CD4-positive, alpha-beta T cell (primary cell): ENCODE measurements at regions not wholly inside any gene's neighbourhood (a gene's known extent, or its start where the extent isn't known, plus 50 kb on each side); places are given as distances from the start of the nearest gene placed in this dataset.

Source experiments
- ATAC-seq: fragments of 200-7000 bp; cut with Tn5 transposase; one replicate; pipeline ENCODE4 v1.10.0; 2022; ENCODE audit warnings: mild to moderate bottlenecking; ENCODE audit not compliant: poor library complexity
- CTCF ChIA-PET: fragments of 350-600 bp; sonication (Branson Sonifier 250); formaldehyde crosslinking; loops from one replicate; lab custom pipeline; 2021; ENCODE audit warnings: antibody characterized with exemption, inconsistent platforms; lab: Charles Lee
- POLR2A ChIA-PET: fragments of 350-600 bp; sonication (Branson Sonifier 250); formaldehyde crosslinking; loops from one replicate; lab custom pipeline; 2021; ENCODE audit warnings: antibody characterized with exemption, inconsistent platforms; lab: Charles Lee
- DNase-seq, 14 experiments: peaks; one replicate each; pipeline ENCODE4 v3.0.0-alpha.2; 2013 to 2020; ENCODE audit warnings: mixed read lengths in 2 of 14
- H3K27ac ChIP-seq, 2 donors: one replicate each; pipeline versions ENCODE4 v1.5.1 to v1.7.0; 2013; ENCODE audit warnings: low read length in 2 of 2, low read depth in 1 of 2, mild to moderate bottlenecking in 1 of 2
- H3K27me3 ChIP-seq, 2 experiments: 1 replicate in 1 of 2; 2 replicates in 1 of 2; pipeline versions ENCODE4 v1.6.1 to v1.7.0; 2013; ENCODE audit warnings: low read length in 2 of 2, control low read depth in 1 of 2, mild to moderate bottlenecking in 1 of 2, moderate library complexity in 1 of 2; ENCODE audit not compliant: insufficient read depth in 2 of 2, control insufficient read depth in 1 of 2
- H3K36me3 ChIP-seq: one replicate; pipeline ENCODE4 v1.6.1; 2013; ENCODE audit warnings: low read length, control low read depth; ENCODE audit not compliant: insufficient read depth
- H3K4me1 ChIP-seq: one replicate; pipeline ENCODE4 v1.6.1; 2013; ENCODE audit warnings: low read length, control low read depth; ENCODE audit not compliant: insufficient read depth
- H3K4me3 ChIP-seq: one replicate; pipeline ENCODE4 v1.5.1; 2013; ENCODE audit warnings: mild to moderate bottlenecking, low read length, moderate library complexity
- H3K9me3 ChIP-seq, 2 experiments: 1 replicate in 1 of 2; 2 replicates in 1 of 2; pipeline versions ENCODE4 v1.6.1 to v1.7.0; 2013; ENCODE audit warnings: low read length in 2 of 2, mild to moderate bottlenecking in 2 of 2, control low read depth in 1 of 2, moderate library complexity in 1 of 2; ENCODE audit not compliant: control insufficient read depth in 1 of 2, insufficient read depth in 1 of 2
- H3K27ac Mint-ChIP-seq: one replicate; pipeline ENCODE4 v1.8.0; 2020; ENCODE audit warnings: mixed read lengths
- H3K27me3 Mint-ChIP-seq: one replicate; pipeline ENCODE4 v1.8.0; 2021; ENCODE audit warnings: mixed read lengths
- H3K36me3 Mint-ChIP-seq: one replicate; pipeline ENCODE4 v1.8.0; 2021; ENCODE audit warnings: low read depth, mixed read lengths
- H3K4me1 Mint-ChIP-seq: one replicate; pipeline ENCODE4 v1.8.0; 2021; ENCODE audit warnings: low read depth, mixed read lengths
- H3K4me3 Mint-ChIP-seq: one replicate; pipeline ENCODE4 v1.8.0; 2020; ENCODE audit warnings: mild to moderate bottlenecking, mixed read lengths
- H3K9me3 Mint-ChIP-seq: one replicate; pipeline ENCODE4 v1.8.0; 2020; ENCODE audit warnings: mixed read lengths
- CTCF ChIP-seq: fragments of 200-600 bp; IDR thresholded peaks from one replicate; pipeline ENCODE4 v1.8.0; 2022; ENCODE audit warnings: antibody characterized with exemption, mild to moderate bottlenecking
- intact Hi-C, 2 experiments: fragments of 100-400 bp; cut with DNase I in 1 of 2; cut with micrococcal nuclease in 1 of 2; formaldehyde crosslinking; loops; one replicate each; pipeline versions ENCODE4 v1.15.1 to v1.9.0; 2023 to 2025; cut with DNase I, micrococcal nuclease

DNA sequence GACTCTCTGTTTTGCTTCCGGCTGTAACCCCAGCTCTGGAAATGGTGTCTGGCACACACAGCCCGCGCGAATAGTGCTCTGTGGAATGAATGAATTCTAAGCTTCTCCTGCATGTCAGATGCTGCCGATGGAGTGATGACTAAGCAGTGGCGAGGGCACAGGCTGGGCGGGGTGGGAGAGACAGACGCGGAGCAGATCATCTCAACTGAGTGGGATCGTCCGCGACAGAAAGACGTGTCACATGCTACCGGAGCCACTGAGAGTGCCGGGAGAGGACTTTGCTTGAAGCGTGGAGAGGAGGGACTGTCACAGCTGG lies 334.5 kb downstream of the CTTN start:
- intact Hi-C loops: no loop called here
- ATAC-seq (no peak), DNase-seq (no peak)
- Mint-ChIP-seq H3K36me3 (no peaks in the 10 kb centered on the region), H3K9me3 (no peaks in the 10 kb centered on the region), H3K27me3 (peaks cover 4% of the 10 kb centered on the region), H3K4me3 (no peak overlapping the region), H3K4me1 (no peaks in the 10 kb centered on the region), H3K27ac (no peak overlapping the region)
- Histone ChIP-seq H3K4me1 (no peaks in the 10 kb centered on the region), H3K27me3 (no peaks in the 10 kb centered on the region), H3K4me3 (no peak overlapping the region), H3K27ac (no peak overlapping the region), H3K9me3 (peaks cover 0 to 18% of the 10 kb centered on the region in 2 experiments), H3K36me3 (no peaks in the 10 kb centered on the region)
- ChIA-PET POLR2A (no interaction called here), CTCF (no interaction called here)
- TF ChIP-seq CTCF: no peak

DNA sequence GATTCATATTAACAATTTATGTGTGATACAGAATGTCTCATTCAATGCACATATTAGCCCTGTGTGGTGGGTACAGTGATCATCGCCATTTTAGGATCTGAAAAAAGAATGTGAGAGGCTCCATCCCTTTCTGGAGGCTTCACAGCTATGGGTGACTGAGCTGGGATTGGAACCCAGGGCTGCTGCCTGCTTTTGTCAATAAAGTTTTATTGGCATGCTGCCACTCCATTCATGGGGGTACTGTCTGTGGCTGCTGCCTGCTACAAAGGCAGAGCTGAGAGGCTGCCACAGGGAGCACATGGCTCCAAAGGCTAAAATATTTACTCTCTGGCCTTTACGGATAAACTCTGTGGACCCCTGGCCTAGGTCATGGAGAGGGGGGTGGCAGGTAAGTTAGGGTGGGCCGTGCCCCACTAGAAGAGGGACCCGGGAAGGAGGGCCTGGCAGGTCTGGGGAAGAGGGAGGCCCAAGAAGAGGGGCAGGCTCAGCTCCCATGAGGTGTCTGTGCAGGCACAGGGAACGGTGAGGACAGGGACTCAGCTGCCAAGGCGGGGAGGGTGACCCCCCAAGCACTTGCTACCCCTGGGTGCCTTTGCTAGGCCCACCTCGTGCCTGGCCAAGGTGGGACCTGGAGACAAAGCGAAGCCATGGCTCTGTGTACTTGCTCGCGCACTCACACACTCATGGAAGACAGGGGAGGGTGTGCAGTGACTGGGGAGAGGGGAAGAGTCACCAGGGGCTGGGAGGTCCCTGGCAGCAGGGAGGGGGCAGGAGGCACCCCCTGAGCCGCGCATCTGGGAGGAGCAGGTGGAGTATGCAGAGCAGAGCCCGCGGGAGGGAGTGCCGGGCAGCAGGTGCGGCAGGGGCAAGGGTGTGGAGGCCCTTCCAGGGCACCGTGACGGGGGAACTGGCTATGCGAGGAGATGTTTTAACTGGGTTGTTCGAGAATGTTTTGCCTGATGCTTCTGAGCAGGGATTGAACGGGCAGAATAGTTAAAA lies 335.3 kb downstream of the CTTN start:
- no peaks in the 10 kb centered on the region for H3K4me1 Mint-ChIP-seq
- no peak for TF ChIP-seq CTCF
- H3K36me3 ChIP-seq: no peaks in the 10 kb centered on the region
- no peaks in the 10 kb centered on the region for H3K4me1 ChIP-seq
- ChIA-PET CTCF (no interaction called here), POLR2A (no interaction called here)
- H3K27me3 Mint-ChIP-seq: peaks cover 4% of the 10 kb centered on the region
- intact Hi-C loops: no loop called here
- no peaks in the 10 kb centered on the region for H3K36me3 Mint-ChIP-seq
- no peaks in the 10 kb centered on the region for H3K27me3 ChIP-seq
- no peak overlapping the region for H3K4me3 ChIP-seq
- H3K9me3 ChIP-seq: peaks cover 0 to 13% of the 10 kb centered on the region in 2 experiments
- no peak overlapping the region for H3K27ac Mint-ChIP-seq
- ATAC-seq: no peak
- no peak overlapping the region for H3K27ac ChIP-seq
- H3K9me3 Mint-ChIP-seq: no peaks in the 10 kb centered on the region
- no peak for DNase-seq
- H3K4me3 Mint-ChIP-seq: no peak overlapping the region

- Mint-ChIP-seq H3K27ac (no peak overlapping the region), H3K4me3 (no peak overlapping the region), H3K36me3 (no peaks in the 10 kb centered on the region), H3K9me3 (no peaks in the 10 kb centered on the region), H3K27me3 (peaks cover 4% of the 10 kb centered on the region), H3K4me1 (no peaks in the 10 kb centered on the region)
- no peak for ATAC-seq
- intact Hi-C loops: no loop called here
- Histone ChIP-seq H3K27ac (no peak overlapping the region), H3K4me3 (no peak overlapping the region), H3K27me3 (no peaks in the 10 kb centered on the region), H3K4me1 (no peaks in the 10 kb centered on the region), H3K9me3 (peaks cover 0 to 13% of the 10 kb centered on the region in 2 experiments), H3K36me3 (no peaks in the 10 kb centered on the region)
- ChIA-PET CTCF (no interaction called here), POLR2A (no interaction called here)
- TF ChIP-seq CTCF: no peak
- no peak for DNase-seq
Measured at GRCh38 chr11:70734379-70734778, 336.1 kb downstream of the CTTN start.
